ENCODE measurements at regions not wholly inside any gene's neighbourhood (a gene's known extent, or its start where the extent isn't known, plus 50 kb on each side); places are given as distances from the start of the nearest gene placed in this dataset.

DNA sequence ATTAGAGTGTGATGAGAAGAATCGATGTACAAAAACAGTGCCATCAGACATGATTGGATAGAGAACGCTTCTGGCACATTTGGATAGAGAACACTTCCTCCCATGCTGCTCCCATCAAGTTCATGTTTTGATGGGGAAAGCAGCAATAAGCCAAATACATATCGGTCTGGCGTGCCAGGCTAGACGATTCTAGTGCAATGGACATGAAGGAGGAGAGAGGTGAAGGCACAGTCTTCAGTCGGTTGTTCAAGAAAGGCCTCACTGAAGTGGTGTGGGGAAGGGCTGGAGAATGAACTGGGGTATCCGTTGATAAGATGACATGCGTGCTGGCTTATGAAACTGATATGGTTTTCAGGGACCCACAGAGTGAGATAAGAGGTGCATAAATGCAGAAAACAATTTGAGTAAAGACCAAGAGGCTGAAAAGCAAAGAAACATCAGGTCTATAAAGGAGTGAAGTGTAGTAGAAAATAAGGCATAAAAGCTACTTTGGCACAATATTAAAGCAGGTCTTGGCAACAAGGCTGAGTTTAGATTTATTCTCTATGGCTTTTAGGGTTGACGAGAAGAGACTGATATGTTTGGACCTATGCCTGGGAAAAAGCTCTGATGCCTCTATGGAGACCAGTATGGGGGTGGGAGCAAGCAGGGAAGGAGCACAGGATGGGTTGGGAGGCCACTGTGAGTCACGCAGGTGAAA lies 117.6 kb upstream of the PIEZO2 start:
- TF ChIP-seq, protein P1, sequence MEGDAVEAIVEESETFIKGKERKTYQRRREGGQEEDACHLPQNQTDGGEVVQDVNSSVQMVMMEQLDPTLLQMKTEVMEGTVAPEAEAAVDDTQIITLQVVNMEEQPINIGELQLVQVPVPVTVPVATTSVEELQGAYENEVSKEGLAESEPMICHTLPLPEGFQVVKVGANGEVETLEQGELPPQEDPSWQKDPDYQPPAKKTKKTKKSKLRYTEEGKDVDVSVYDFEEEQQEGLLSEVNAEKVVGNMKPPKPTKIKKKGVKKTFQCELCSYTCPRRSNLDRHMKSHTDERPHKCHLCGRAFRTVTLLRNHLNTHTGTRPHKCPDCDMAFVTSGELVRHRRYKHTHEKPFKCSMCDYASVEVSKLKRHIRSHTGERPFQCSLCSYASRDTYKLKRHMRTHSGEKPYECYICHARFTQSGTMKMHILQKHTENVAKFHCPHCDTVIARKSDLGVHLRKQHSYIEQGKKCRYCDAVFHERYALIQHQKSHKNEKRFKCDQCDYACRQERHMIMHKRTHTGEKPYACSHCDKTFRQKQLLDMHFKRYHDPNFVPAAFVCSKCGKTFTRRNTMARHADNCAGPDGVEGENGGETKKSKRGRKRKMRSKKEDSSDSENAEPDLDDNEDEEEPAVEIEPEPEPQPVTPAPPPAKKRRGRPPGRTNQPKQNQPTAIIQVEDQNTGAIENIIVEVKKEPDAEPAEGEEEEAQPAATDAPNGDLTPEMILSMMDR (IDR thresholded peaks at IDR 0.05), result no peak
- TF ChIP-seq EP300 (IDR thresholded peaks at IDR 0.05) (no peak), POLR2A (IDR thresholded peaks at IDR 0.05) (no peak)

Measured in ovary (tissue), 3 donors.